HPDE6-E6E7 (cell line): ENCODE measurements at regions not wholly inside any gene's neighbourhood (a gene's known extent, or its start where the extent isn't known, plus 50 kb on each side); places are given as distances from the start of the nearest gene placed in this dataset.
"Not testable (repeated sequence)": the region's sequence is repeated elsewhere in the genome, so short reads cannot be mapped to it uniquely, and the experiment has no call there.

ENCODE experiments used
- DNase-seq: peaks from one replicate; pipeline ENCODE4 v3.0.0; 2011; ENCODE audit warnings: missing footprints; ENCODE audit errors: extremely low spot score

DNA sequence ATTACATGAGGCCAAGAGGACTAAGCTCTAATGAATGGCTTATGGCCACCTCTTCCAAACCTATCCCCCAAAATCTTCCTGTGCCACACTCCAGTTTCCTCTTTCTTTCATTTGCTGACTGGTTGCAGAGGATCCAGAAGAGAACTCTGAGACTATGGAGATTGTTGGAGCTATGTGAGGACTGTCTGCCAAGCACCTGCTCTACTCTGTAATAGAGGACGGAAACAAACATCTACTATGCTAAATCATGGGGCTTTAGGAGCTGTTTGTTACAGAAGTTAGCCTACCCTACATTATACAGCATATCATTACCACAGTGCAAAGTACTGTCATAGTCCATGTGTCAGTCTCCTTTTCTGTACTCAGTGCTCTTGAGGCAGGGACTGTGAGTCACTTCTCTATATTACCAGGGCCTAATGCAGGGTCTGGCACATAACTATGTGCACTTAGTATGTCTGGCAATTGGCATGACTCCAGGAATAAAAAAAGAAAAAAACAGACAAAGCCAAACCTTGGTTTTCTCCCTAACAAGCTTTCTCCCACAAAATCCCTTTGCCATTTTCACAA is 95.1 kb downstream of the RPAP3 start:
- no peak for DNase-seq

DNA sequence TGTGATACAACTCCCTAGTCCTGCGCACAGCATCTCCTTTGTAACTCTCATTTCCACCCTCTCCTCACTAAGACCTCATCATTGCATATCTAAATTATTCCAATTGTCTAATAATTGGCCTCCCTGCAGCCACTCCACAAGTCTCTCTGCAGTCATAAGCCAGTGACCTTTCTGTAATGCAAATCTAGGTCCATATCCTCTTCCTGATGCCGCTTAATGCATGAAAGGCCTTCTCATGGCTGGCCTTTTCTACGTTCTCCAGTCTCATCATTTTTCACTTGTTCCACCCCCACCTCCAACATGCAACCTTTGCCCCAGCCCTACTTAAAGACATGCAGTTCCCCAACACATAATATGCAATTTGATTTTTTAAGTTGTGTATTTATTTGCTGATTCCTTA is 96.0 kb downstream of the RPAP3 start:
- no peak for DNase-seq

DNA sequence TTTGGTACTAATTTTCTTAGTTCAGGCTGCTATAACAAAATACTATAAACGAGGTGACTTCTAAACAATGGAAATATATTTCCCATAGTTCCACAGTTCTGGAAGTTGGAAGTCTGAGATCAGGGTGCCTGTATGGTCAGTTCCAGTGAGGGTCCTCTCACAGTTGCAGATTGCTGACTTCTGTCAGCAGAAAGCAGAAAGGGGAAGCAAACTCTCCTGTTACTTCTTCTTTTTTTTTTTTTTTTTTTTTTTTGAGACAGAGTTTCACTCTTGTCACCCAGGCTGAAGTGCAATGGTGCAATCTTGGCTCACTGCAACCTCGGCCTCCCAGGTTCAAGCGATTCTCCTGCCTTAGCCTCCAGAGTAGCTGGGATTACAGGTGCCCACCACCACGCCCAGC is 97.2 kb downstream of the RPAP3 start:
- DNase-seq = not testable (repeated sequence)

DNA sequence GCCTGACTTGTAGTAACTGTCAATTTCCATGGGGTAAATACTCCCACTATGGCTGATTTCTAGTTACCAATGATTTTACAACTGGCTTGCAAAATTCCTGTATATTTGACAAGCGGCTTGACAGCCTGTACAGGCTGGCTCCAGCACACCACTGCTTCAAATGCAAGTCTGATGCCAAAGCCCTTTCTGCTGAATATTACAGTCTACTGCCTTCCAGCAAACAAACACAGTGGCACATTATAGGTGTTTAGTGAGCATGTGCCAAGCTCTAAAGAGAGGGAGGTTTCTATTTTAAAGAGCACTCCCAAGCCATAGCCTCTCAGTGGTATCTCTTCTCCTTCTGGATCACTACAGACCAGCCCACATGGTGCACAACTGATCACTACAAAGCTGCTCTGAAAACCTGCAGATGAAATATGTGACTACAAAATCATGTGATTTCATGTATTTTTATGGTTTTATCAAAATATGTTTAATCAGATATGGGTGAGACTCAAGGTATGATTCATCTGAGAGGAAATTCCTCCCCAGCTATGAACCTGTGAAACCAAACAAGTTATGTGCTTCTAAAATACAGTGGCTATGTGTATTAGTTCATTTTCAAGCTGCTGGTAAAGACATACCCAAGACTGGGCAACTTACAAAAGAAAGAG is 101.5 kb downstream of the RPAP3 start:
- DNase-seq = no peak

DNA sequence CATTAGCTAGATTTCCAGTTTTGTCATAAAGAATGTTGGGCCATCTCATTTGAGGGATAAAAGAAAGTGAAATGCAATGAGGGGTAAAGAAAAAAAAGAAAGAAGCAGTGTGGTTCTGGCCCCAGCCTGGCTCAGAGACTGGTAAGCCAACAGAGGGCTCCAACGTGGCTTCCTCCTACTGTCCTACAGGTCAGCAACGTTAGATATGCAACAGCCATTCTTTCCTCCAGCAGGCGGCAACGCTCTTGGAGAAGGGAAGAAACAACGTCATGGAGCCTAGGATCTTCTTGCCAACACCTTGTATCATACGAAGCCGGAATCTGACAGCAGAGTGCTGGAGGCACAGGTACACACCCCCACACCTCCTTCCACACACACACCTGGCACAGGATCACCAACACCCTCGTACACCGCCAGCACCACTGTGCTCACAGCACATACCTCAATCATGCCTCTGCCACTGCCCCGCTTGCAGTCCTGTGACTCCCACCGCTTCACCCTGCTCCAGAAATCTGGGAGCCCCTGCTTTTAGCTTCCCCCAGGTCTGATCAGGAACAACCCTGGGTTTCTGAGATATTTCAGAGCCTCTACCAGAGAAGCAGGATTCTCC is 102.8 kb downstream of the RPAP3 start:
- DNase-seq = no peak

DNA sequence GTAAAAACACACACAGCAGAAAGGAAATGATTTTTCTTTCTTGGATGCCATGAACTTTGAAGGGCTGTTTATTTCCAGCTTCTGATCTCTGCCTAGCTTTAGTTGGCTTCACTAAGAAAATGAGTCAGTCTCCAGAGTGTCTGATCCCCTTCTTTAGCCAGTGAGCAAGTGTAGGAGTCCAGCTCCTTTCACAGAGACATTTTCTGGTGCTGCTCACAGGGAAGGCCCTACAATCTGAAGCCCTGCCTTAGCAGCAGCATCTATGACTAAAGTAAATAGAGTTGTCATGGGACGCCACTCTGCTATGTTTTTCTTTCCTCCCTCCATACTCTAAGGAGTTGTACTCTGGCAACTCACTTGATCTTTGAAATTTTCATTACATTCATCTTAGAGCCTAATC is 103.5 kb downstream of the RPAP3 start:
- DNase-seq = no peak

DNA sequence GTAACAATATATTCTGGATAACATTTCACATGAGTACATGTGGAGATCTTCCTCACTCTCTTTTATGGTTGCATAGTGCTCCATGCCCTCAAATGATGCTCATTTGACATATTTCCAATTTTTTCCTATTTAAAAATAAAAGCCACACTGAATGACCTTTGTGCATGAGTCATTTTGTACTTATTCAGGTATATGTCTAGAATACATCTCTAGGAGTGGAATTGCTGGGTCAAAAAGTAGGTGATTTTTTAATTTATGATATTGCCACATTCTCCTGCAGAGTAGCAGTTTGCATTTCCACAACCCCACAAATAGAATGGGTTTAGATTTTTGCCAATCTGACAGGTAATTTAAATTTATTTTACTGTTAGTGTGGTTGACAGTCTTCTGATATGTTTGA is 104.8 kb downstream of the RPAP3 start:
- no peak for DNase-seq

DNA sequence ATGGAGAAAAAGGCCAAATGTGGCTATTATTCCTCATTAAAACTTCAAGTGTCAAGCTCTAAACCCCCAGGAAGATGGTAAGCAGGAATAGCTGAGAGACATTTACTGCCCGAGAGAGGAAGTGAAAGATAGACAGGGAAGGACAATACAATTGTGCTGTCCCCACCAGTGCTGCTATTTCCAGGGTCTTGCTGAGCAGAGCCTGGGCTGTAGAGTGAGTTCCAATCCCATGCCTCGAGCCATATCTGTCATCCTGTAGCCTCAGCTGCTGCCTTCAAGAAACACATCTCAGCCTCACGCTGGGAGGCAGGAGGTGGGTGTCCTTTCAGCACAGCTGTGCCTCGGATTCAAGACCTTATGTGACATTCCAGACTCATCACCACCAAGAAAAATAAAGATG is 114.0 kb downstream of the RPAP3 start:
- DNase-seq = no peak

DNA sequence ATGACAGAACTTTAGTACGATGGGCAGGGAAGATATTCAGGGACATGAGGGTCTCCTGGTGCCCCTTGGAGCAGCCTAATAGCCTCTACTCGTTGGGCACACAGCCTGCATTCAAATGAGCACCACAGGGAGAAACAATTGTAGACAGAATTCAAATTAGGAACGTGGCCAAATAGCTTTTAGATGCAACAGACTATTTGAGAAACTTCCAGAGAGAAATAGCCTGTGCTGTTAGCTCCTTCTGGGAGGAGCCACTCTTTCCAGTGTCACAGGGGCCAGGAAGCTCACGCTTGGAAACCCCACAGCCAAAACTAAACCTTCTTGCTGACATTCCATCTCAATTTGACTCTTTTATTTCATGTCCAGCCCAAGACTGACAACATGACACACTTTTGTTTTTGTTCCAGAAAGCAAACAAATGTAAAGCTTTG is 114.5 kb downstream of the RPAP3 start:
- no peak for DNase-seq

DNA sequence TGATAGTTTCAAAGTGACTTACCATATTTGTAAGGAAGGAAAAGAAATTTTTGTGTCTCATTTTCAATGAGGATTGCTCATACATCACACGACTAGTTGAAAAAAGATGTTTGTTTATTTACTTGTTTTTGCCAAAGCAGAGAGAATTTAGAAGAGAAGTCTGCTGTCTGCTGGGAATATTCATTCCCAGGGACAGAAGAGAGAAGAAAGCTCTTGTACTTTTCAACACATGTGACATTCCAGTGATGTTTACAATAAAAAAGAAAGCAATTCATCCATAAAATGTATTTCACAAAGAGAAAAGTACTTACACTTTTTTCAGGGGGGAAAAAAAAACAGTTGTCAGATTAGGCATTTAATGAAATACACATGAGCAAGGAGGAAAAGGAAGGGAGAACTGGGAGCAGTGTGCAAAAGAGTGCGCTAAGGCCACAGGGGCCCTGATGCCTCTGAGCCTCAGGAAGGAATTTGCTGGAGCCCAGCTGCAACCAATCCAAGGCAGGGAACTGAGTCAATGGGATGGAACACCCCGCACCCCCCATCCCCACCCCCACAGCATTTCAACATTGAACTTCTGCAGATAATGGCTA is 115.0 kb downstream of the RPAP3 start:
- no peak for DNase-seq

DNA sequence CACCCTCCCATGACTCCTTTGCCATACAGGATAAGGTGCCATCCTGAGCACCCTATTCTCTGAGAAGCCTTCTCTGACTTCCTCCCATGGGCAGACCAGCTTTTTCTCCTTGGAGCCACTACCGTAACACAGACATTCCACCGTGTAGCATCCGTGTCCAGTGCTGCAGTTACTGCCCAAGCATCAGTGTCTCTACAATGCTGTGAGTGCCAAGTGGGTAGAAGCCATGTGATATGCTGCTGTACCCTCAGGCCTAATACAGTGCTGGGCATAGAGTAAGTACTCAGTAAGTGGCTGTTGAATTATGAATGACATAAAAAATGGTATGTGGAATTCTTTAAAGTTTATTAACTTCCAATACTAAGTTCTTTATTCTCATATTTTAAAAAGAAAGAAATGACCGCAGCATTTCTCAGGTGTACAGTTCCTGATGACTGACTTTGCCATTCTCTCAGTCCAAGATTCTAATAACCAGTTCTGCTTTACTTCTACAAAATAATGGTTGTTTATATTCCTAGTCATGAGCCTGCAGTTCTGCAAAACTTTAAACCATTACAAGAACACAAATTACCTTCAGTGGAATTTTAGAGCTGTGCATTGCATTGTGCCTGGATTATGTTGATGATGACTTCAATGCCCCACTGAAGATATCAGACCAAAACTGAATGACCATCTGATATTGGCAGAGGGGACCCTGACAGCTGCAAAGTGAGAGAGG is 118.7 kb downstream of the RPAP3 start:
- no peak for DNase-seq

DNA sequence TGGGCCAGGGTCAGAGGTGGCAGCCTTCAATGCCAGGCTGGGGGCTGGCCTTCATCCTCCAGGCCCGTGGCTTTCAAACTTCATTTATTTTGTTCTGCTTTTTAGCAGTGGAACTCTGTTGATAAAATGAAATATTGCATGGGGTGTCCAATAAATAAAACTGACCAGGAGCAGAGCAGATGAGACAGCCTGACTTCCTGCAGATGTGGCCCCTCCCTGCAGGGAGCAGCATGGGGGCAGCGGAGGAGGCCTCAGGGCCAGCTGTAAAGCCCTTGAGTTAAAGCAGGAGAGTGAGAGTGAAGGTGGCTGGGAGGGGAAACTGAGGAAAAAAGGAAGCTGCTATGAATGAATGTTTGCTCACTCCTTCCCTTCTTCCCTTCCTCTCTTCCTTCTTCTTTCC is 120.3 kb downstream of the RPAP3 start:
- DNase-seq = no peak

DNA sequence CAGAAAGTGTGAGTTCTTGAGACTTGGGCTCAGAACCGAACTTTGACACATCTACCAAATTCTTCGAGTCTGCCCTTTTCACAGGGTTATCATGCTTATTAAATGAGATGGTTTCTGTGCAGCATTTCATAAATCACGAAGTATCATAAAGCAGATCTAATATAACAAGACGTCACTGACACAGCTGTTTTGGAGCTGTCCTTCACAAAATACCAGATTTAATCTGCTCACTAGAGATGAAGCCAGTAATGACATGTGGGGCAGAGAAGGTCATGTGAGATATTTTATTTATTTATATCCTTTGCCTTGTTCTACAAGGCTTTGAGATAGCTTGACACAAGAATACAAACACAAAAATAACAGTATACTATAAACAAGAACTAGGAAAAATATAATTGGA is 127.0 kb downstream of the RPAP3 start:
- no peak for DNase-seq

DNA sequence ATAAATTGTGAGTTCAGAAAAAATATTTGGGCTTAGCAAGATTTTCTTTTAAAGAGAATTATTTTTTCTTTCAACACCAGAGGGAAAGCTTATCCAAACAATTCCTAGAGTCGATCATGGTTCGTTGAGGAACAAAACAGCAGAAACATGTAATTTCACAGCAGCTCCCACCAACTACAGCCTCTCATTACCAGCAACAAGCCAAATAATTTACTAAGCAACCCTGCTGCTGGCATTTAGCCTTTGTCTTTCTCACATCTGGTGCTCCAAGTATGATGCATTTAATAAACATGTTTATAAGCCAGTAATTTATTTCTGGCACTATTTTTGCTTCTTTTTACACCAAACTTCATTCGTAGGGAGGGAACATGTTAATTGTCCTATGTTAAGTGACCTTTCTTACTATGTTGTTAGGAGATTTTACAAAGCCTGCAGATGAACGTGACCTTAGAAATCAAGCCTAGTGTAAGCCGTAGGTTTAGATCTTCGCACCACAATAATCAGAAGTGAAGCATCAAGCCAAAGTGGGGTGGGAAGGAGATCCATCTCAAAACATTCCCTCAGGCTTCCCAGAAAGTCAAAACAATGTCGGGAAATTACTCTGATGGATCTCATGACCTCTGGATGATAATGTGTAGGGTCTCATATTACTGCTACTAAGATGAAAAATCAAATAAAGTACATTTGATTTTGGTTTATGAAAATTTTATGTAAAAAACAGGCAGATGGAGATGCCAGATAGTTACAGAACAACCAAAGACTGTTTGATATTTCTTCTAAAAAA is 128.4 kb downstream of the RPAP3 start:
- no peak for DNase-seq

DNA sequence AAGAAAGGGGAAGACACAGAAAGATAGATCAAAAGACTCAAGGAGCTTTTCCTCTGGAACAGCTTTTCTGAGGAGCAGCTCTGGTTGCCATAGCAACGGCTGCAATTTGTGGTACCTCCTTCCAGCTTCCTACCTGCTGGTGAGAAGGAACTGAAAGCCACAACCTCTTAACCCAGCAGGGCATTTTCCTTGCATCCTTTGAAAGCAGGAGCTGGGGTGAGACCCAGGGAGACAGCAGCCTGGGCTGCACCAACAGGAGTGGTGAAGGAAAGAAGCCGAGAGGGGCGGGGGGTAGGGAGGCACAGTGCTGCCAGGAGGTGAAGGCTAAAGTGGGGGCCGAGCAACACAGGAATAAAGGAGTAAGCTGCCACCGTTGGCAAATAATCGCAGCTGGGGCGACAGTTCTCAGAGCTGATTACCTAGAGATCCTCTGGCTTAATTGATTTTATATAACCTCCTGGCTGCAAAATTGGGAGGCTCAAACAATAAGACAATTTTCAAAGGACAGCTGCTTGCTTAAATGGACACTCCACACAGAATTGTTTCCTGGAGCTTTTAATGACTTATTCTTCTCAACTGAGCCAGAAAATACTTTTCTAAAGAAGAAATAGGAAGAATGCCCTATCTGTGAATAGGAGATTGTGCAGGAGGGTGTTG is 129.4 kb downstream of the RPAP3 start:
- no peak for DNase-seq

DNA sequence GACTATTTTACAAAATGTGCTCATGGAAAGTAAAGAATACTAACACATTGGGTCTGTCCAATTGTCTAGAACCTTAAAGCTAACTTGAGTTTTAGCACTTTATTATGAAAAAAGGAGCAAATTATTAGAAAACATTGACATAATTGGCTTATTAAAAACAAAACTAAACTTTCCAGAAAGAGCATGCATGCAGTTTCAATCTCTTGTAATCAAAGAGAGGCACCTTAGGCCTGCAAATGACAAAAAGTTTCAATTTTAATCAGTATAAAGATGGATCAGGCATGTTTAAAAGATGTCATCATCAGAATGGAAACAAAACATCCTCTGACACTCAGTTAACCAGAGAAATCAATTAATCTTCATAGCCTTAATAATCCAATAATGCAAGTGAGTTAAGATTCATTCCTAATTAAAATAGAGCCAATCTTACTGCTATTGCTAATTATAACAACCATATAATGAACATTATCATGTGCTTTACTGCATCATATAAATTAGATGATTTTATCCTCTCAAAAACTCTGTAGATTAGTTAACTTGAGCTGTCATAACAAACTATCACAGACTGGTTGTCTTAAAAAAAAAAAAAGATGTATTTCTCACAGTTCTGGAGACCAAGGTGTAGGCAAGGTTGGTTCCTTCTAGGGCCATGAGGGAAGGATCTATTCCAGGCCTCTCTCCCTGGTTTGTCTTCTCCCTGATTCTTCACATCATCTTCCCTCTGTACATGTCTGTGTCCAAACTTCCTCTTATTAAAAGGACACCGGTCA is 131.4 kb downstream of the RPAP3 start:
- no peak for DNase-seq

DNA sequence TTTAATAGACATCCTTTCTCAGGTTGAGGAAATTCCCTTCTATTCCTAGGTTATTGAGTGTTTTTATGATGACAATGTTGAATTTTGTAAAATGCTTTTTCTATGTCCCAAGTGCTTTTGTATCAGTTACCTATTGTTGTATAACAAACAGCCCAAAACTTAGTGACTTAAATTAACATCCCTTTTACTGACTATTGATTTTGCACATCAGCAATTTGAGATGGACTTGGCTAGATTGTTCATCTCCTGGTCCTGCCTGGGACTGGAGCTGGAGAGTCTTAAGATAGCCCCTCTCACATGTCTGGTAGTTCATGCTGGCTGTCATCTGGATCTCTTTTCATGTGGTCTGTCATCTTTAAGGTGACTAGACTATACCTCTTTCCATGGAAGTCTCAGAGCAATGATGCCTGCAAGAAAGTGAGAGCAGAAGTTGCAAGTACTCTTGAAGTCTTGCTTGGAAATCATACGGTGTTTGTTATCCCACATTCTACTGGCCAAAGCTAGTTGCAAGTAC is 132.6 kb downstream of the RPAP3 start:
- DNase-seq = no peak

DNA sequence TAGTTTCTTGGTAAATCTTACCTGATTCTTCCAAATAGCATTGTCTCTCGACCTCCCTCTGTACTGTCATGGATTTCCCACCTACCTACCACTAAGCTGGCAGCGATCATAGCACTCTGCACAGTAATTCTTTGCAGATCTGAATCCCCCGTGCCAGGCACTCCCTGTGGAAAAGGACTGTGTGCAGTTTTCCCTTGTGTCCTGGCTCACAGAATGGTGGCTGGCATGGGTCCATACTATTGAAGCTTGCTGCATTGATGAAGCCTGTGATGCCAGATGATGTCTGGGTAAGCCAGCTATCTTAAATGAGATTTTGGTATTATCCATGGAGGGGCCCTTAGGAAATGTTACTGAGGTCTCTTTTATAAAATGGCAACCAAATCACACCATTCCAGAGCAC is 135.7 kb downstream of the RPAP3 start:
- no peak for DNase-seq

DNA sequence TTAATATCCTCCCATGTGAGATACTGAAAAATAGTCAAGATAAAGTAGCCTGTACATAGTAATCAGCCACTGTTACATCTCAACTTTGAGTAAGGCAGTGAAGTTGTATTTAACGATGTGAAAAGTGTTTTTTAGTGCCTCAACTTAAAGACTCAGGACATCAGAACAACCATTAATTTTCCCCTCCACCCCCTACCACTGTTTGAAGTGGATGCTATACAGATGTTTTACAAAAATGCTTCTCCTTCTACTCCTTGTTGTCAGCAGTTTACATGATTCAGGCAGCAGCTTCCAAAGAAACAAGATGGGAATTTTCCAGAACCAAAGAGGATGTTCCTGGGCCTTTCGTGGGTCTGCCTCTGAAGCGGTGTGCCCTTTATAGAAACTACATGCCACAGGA is 143.6 kb downstream of the RPAP3 start:
- DNase-seq = no peak

DNA sequence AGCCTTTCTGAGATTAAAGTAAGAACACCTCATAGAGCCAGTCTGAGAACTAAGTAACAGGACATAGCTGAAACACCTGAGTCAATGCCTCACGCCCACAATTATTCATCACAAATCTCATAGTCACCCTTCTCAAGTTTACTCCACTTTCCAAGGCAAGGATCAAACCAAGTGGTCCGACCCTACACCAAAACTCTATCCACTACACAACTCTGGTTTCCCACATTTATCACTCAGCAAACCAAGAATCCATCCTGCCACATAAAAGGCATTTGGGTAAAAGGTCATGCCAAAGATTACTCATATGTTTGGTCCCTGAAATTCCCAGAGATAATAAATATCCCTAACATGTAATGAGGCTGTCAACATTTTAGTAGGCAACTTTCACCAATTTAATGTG is 144.1 kb downstream of the RPAP3 start:
- peak; percentile 35 for DNase-seq
